ENCODE measurements at regions not wholly inside any gene's neighbourhood (a gene's known extent, or its start where the extent isn't known, plus 50 kb on each side); places are given as distances from the start of the nearest gene placed in this dataset.

GRCh38 chr3:5290915-5291314 is 103.4 kb downstream of the EDEM1 start (continued):
- TF ChIP-seq ARNTL (CRISPR knock-in tag; IDR thresholded peaks at IDR 0.05) (no peak), ZFAT (CRISPR knock-in tag; conservative IDR thresholded peaks at IDR 0.05) (no peak)

- Histone ChIP-seq H3K4me1 (ENCODE audit: insufficient read depth, low read length) (no peaks in the 10 kb centered on the region), H3K79me2 (ENCODE audit: insufficient read depth, low read length) (no peaks in the 10 kb centered on the region), H3K27ac (ENCODE audit: extremely low read length, insufficient read depth, low read length) (no peak overlapping the region), H3K27me3 (ENCODE audit: control insufficient read depth in 1 of 2, insufficient read depth in 2 of 2, low read length in 2 of 2) (no peaks in the 10 kb centered on the region), H3K4me3 (replicated peaks in 1 of 3; ENCODE audit: insufficient read depth in 1 of 3, low read depth in 2 of 3, low read length in 3 of 3) (no peak overlapping the region), H3K9me3 (ENCODE audit: low read length) (peaks cover 3% of the 10 kb centered on the region; the same call in 1 of the 2 replicates), H3K9ac (ENCODE audit: insufficient read depth, low read depth, low read length) (no peak overlapping the region), H2AFZ (ENCODE audit: low read length) (no peak overlapping the region), H3K4me2 (ENCODE audit: low read depth, low read length) (no peak overlapping the region), H4K20me1 (ENCODE audit: insufficient read depth, low read length) (no peaks in the 10 kb centered on the region), H3K36me3 (replicated peaks in 1 of 2; ENCODE audit: control insufficient read depth in 1 of 2, insufficient read depth in 2 of 2, low read length in 2 of 2) (no peaks in the 10 kb centered on the region)
- ChIA-PET CTCF (ENCODE audit: low intra/inter-chr PET ratio, low total read pairs) (no interaction called here), POLR2A (no interaction called here)
- no TSS peak for BruUV-seq (replicated peaks)
- no peak for TF ChIP-seq ZNF10 (CRISPR knock-in tag; IDR thresholded peaks at IDR 0.05; ENCODE audit: borderline replicate concordance, low read depth)
- TF ChIP-seq TGIF2 (CRISPR knock-in tag; IDR thresholded peaks at IDR 0.05) = no peak
- TF ChIP-seq, protein P1, sequence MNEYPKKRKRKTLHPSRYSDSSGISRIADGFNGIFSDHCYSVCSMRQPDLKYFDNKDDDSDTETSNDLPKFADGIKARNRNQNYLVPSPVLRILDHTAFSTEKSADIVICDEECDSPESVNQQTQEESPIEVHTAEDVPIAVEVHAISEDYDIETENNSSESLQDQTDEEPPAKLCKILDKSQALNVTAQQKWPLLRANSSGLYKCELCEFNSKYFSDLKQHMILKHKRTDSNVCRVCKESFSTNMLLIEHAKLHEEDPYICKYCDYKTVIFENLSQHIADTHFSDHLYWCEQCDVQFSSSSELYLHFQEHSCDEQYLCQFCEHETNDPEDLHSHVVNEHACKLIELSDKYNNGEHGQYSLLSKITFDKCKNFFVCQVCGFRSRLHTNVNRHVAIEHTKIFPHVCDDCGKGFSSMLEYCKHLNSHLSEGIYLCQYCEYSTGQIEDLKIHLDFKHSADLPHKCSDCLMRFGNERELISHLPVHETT (CRISPR knock-in tag; conservative IDR thresholded peaks at IDR 0.05) = no peak
- no peak for TF ChIP-seq POLR2AphosphoS2 (IDR thresholded peaks at IDR 0.05; ENCODE audit: low read depth, low read length)
- TF ChIP-seq ZNF616 (CRISPR knock-in tag; IDR thresholded peaks at IDR 0.05; ENCODE audit: low read depth) = no peak
- TF ChIP-seq CEBPG (CRISPR knock-in tag; IDR thresholded peaks at IDR 0.05) = no peak
- no peak for TF ChIP-seq BHLHE40 (IDR thresholded peaks at IDR 0.05; ENCODE audit: low read length)
- TF ChIP-seq RFX5 (IDR thresholded peaks at IDR 0.05; ENCODE audit: low read depth, low read length) = no peak
- TF ChIP-seq MEIS1 (CRISPR knock-in tag; IDR thresholded peaks at IDR 0.05; ENCODE audit: borderline replicate concordance) = no peak
- no peak for TF ChIP-seq KDM2A (CRISPR knock-in tag; IDR thresholded peaks at IDR 0.05; ENCODE audit: borderline replicate concordance, low read depth)
- no peak for TF ChIP-seq ONECUT2 (CRISPR knock-in tag; IDR thresholded peaks at IDR 0.05)
- TF ChIP-seq, protein P2, sequence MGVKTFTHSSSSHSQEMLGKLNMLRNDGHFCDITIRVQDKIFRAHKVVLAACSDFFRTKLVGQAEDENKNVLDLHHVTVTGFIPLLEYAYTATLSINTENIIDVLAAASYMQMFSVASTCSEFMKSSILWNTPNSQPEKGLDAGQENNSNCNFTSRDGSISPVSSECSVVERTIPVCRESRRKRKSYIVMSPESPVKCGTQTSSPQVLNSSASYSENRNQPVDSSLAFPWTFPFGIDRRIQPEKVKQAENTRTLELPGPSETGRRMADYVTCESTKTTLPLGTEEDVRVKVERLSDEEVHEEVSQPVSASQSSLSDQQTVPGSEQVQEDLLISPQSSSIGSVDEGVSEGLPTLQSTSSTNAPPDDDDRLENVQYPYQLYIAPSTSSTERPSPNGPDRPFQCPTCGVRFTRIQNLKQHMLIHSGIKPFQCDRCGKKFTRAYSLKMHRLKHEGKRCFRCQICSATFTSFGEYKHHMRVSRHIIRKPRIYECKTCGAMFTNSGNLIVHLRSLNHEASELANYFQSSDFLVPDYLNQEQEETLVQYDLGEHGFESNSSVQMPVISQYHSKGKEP (CRISPR knock-in tag; IDR thresholded peaks at IDR 0.05) = no peak
- TF ChIP-seq ZNF629 (CRISPR knock-in tag; conservative IDR thresholded peaks at IDR 0.05) = no peak
- no peak for TF ChIP-seq ZNF33A (CRISPR knock-in tag; IDR thresholded peaks at IDR 0.05; ENCODE audit: borderline replicate concordance)
- no peak for TF ChIP-seq ZNF207 (IDR thresholded peaks at IDR 0.05; ENCODE audit: borderline replicate concordance)
- no peak for TF ChIP-seq ZNF256 (CRISPR knock-in tag; conservative IDR thresholded peaks at IDR 0.05)
- WGBS (ENCODE audit: low lambda C conversion rate) = 20% methylated on average over 7 of the region's 7 CpGs
- intact Hi-C loops (cut with micrococcal nuclease; ENCODE audit: unreplicated experiment) = no loop called here
- FAIRE-seq (no peak), DNase-seq (ENCODE audit: low spot score) (no peak), ATAC-seq (no peak)
- in situ Hi-C loops (cut with HindIII; ENCODE audit: extremely low pct_ligation_motif_present, low pct_unique_long_range_greater_than_20kb) = no loop called here
Measured at GRCh38 chr3:5292512-5292911, 105.0 kb downstream of the EDEM1 start.
